Cardiac muscle cell (in vitro differentiated cells and primary cell): ENCODE measurements at regions not wholly inside any gene's neighbourhood (a gene's known extent, or its start where the extent isn't known, plus 50 kb on each side); places are given as distances from the start of the nearest gene placed in this dataset.

ENCODE experiments used
- DNase-seq, 2 donors: peaks; one replicate each; pipeline versions ENCODE4 v3.0.0 to v3.0.0-alpha.2; 2010 to 2017; ENCODE audit warnings: low read depth in 1 of 2, low spot score in 1 of 2
- H3K27ac ChIP-seq: fragments of 200-600 bp; sonication (generic); 2 replicates; pipeline ENCODE4 v1.5.1; 2016
- H3K27me3 ChIP-seq: fragments of 200-600 bp; sonication (generic); 2 replicates; pipeline ENCODE4 v1.6.0; 2016; ENCODE audit warnings: control low read depth
- H3K36me3 ChIP-seq: fragments of 200-600 bp; sonication (generic); 2 replicates; pipeline ENCODE4 v1.5.1; 2016; ENCODE audit warnings: control low read depth
- H3K4me1 ChIP-seq: fragments of 200-600 bp; sonication (generic); 2 replicates; pipeline ENCODE4 v1.8.1; 2017; ENCODE audit warnings: low read depth, mild to moderate bottlenecking, mixed run types
- H3K4me3 ChIP-seq: fragments of 200-600 bp; sonication (generic); 2 replicates; pipeline ENCODE4 v1.5.1; 2016; ENCODE audit warnings: mild to moderate bottlenecking
- H3K9me3 ChIP-seq: fragments of 200-600 bp; sonication (generic); 2 replicates; pipeline ENCODE4 v1.5.1; 2017; ENCODE audit warnings: low read depth, mild to moderate bottlenecking, control low read depth
- TF ChIP-seq, protein P1 (sequence below): IDR thresholded peaks from 2 replicates; pipeline ENCODE4 v1.5.1; 2012; ENCODE audit warnings: low read depth, mild to moderate bottlenecking, low read length

DNA sequence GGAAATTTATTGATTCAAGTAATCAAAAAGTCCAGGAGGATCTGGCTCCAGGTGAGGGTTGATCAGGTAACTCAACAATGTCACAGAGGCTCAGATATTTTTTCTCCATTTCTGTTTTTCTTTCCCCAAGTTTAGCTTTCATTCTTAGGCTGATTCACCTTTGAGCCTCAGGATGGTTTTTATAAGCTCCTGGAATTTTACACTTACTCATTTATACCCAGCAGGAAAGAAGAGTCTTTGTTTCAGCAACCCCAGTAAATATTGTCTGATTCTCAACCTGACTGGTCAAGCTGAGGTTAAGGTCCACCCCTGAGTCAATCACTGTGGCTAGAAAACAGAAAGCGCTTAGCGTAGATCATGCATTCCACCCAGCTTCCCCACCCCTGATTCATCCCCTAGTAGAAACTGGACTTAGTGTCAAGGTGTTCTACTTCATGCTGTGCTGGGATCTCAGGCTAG lies 500.6 kb downstream of the KIF4B start:
- H3K36me3 ChIP-seq: no peaks in the 10 kb centered on the region

DNA sequence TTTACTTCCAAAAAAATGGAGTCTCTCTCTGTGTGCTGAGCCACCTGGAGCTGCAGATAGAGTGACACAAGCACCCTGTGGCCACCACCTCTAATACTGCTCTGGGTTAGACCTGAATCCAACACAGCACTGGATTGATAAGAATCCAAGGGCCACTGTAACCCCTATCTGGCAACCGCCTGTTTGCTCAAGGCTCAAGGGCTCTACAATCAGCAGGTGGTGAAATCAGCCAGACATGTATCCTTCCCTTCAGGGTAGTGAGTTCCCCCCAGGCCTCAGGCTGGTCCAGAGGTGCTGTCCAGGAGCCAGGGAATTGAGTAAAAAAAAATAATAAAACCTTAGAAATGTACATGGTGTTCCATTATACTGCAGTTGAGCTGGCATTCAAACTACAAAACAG lies 509.0 kb downstream of the KIF4B start:
- Histone ChIP-seq H3K4me1 (no peaks in the 10 kb centered on the region), H3K36me3 (no peaks in the 10 kb centered on the region), H3K4me3 (no peak overlapping the region), H3K9me3 (no peaks in the 10 kb centered on the region), H3K27me3 (no peaks in the 10 kb centered on the region), H3K27ac (no peak overlapping the region)
- DNase-seq: no peak
- TF ChIP-seq, protein P1, sequence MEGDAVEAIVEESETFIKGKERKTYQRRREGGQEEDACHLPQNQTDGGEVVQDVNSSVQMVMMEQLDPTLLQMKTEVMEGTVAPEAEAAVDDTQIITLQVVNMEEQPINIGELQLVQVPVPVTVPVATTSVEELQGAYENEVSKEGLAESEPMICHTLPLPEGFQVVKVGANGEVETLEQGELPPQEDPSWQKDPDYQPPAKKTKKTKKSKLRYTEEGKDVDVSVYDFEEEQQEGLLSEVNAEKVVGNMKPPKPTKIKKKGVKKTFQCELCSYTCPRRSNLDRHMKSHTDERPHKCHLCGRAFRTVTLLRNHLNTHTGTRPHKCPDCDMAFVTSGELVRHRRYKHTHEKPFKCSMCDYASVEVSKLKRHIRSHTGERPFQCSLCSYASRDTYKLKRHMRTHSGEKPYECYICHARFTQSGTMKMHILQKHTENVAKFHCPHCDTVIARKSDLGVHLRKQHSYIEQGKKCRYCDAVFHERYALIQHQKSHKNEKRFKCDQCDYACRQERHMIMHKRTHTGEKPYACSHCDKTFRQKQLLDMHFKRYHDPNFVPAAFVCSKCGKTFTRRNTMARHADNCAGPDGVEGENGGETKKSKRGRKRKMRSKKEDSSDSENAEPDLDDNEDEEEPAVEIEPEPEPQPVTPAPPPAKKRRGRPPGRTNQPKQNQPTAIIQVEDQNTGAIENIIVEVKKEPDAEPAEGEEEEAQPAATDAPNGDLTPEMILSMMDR: no peak

More for the DNA sequence above, 500.6 kb downstream of the KIF4B start:
- no peak for DNase-seq
- H3K4me3 ChIP-seq: no peak overlapping the region
- TF ChIP-seq, protein P1: no peak
- no peak overlapping the region for H3K27ac ChIP-seq
- no peaks in the 10 kb centered on the region for H3K4me1 ChIP-seq
- H3K9me3 ChIP-seq: no peaks in the 10 kb centered on the region
- no peaks in the 10 kb centered on the region for H3K27me3 ChIP-seq

DNA sequence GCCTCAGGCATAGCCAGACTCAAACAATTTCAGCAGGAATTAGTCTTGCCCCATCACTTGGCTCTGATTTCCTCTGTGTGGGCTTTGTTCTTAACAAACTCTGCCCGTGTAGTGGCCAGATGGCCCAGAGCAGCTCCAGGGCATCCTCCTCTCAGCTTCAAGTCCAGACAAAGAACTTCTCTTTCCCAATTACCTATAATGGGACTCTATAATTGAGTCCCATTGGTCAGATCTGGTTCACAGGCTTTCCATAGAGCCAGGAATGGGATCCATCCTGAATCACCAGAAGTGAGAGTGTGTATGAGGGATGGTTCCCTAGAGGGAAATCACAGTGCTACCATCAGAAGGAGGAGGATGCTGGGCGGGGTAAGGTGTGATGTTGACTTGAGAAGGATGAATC lies 515.8 kb downstream of the KIF4B start:
- no peaks in the 10 kb centered on the region for H3K4me1 ChIP-seq
- no peaks in the 10 kb centered on the region for H3K27me3 ChIP-seq
- no peaks in the 10 kb centered on the region for H3K36me3 ChIP-seq
- H3K27ac ChIP-seq: no peak overlapping the region
- TF ChIP-seq, protein P1: no peak
- no peak overlapping the region for H3K4me3 ChIP-seq
- no peak for DNase-seq
- no peaks in the 10 kb centered on the region for H3K9me3 ChIP-seq

DNA sequence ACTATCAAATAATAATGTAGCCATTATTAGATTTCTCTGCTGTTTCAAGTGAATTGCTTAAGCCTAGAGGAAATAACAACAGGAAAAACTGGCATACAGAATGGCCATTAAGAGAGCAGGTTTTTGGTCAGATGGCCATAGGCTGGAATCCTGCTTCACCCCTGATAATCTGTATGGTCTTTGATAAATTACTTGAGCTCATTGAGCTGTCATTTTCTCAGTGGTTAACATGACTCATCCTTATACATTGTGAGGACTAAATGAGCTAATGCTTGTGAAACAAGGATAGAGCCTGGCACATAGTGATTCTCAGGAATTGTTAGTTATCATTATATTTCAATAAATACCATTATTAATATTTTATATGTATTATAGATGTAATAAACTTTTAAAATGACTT lies 516.5 kb downstream of the KIF4B start:
- Histone ChIP-seq H3K4me1 (no peaks in the 10 kb centered on the region), H3K27me3 (no peaks in the 10 kb centered on the region), H3K4me3 (no peak overlapping the region), H3K27ac (no peak overlapping the region), H3K9me3 (no peaks in the 10 kb centered on the region), H3K36me3 (no peaks in the 10 kb centered on the region)
- no peak for DNase-seq
- TF ChIP-seq, protein P1: no peak

DNA sequence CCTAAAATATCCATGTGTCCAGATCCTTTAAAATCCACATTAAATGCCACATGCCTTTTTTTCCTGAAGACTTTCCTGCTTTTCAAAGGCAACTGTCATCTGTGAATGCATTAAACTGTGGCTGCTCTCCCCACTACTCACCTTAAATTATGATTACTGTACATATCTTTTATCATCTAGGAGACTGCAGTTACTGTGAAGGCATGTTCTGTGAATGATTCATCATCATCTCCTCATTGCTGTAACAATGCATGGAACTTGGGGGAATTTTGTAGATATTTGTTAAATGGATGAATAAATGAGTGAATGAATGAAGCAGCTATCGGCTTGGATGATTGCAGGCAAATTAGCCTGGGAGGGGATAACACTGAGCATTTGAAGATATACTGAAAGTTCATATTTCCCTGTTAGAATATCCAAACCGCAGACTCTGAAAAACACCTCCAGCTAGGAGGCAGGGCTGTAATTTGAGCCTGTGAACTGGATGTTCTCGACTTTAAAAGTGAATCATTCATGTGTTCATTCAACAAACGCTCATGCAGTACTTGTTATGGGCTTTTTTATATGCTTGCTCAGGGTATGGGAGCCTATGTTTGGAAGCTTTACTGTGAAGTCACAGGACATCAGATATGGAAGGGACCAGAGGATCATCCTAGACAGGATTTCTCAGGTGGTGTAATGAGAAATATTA lies 519.2 kb downstream of the KIF4B start:
- TF ChIP-seq, protein P1: no peak
- no peaks in the 10 kb centered on the region for H3K36me3 ChIP-seq
- no peaks in the 10 kb centered on the region for H3K4me1 ChIP-seq
- H3K4me3 ChIP-seq: no peak overlapping the region
- no peaks in the 10 kb centered on the region for H3K9me3 ChIP-seq
- DNase-seq: no peak
- no peaks in the 10 kb centered on the region for H3K27me3 ChIP-seq
- no peak overlapping the region for H3K27ac ChIP-seq
